Retinal pigment epithelial cell (primary cell): ENCODE measurements at regions not wholly inside any gene's neighbourhood (a gene's known extent, or its start where the extent isn't known, plus 50 kb on each side); places are given as distances from the start of the nearest gene placed in this dataset.

Source experiments
- DNase-seq: peaks from one replicate; pipeline ENCODE4 v3.0.0-alpha.2; 2010; ENCODE audit warnings: low read depth
- H3K4me3 ChIP-seq: 2 replicates; pipeline ENCODE4 v1.5.1; 2011; ENCODE audit warnings: mild to moderate bottlenecking, low read length, control low read depth, moderate library complexity
- TF ChIP-seq, protein P1 (sequence below): conservative IDR thresholded peaks from 2 replicates; pipeline ENCODE4 v1.5.1; 2011; ENCODE audit warnings: low read depth, low read length, control low read depth, inconsistent platforms

GRCh38 chr10:78771808-78772455, 296.8 kb upstream of the ZMIZ1 start:
- TF ChIP-seq, protein P1, sequence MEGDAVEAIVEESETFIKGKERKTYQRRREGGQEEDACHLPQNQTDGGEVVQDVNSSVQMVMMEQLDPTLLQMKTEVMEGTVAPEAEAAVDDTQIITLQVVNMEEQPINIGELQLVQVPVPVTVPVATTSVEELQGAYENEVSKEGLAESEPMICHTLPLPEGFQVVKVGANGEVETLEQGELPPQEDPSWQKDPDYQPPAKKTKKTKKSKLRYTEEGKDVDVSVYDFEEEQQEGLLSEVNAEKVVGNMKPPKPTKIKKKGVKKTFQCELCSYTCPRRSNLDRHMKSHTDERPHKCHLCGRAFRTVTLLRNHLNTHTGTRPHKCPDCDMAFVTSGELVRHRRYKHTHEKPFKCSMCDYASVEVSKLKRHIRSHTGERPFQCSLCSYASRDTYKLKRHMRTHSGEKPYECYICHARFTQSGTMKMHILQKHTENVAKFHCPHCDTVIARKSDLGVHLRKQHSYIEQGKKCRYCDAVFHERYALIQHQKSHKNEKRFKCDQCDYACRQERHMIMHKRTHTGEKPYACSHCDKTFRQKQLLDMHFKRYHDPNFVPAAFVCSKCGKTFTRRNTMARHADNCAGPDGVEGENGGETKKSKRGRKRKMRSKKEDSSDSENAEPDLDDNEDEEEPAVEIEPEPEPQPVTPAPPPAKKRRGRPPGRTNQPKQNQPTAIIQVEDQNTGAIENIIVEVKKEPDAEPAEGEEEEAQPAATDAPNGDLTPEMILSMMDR, result no peak
- no peak for DNase-seq
- H3K4me3 ChIP-seq, result no peak overlapping the region

GRCh38 chr10:78772486-78772885, 296.3 kb upstream of the ZMIZ1 start:
- TF ChIP-seq, protein P1, result no peak
- H3K4me3 ChIP-seq, result no peak overlapping the region
- DNase-seq, result no peak

- H3K4me3 ChIP-seq, result no peak overlapping the region
- DNase-seq, result no peak
- TF ChIP-seq, protein P1, result no peak
Observed at GRCh38 chr10:78772986-78773530, 295.7 kb upstream of the ZMIZ1 start.

DNA sequence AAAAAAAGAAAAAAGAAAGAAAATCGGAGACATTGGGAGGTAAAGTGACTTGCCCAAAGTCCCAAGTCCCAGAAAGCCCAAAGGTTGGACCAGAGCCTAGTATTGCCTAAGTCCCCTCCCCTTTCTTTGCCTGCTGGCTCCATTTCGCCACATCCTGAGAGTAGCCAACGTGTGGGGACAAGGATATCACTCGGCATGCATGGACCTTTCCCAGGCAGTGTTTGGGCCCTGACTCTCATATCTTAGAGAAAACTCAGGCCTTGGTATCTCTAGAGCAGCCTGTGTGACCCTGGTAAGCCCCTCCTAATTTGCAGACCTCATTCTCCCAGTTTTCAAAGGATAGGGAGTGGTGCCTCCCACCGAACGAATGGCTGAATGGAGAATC, 294.2 kb upstream of the ZMIZ1 start:
- TF ChIP-seq, protein P1, result no peak
- H3K4me3 ChIP-seq, result no peak overlapping the region
- DNase-seq, result no peak

GRCh38 chr10:78774999-78775711, 293.6 kb upstream of the ZMIZ1 start:
- no peak overlapping the region for H3K4me3 ChIP-seq
- no peak for DNase-seq
- TF ChIP-seq, protein P1, result no peak

GRCh38 chr10:78775891-78776290, 292.9 kb upstream of the ZMIZ1 start:
- DNase-seq, result no peak
- TF ChIP-seq, protein P1, result no peak
- no peak overlapping the region for H3K4me3 ChIP-seq

DNA sequence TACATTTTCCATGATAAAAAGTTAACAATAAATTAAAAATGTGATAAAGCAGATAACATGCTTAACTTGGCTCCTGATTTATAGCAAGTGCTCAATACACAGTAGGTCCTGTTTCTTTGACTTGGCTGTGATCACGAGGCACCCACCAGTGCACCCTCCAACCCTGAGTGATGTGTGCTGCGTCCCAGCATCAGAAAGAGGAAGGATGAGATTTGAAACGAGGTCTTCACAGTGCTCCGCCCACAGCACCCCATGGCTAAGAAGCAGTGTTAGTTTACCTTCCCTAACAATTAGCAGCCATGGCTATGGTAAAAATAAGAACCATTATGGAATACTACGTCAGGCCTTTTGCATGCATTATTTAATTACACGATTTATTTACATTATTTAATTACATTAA, 292.0 kb upstream of the ZMIZ1 start:
- no peak overlapping the region for H3K4me3 ChIP-seq
- TF ChIP-seq, protein P1, result no peak
- DNase-seq, result no peak
